GM12874 (cell line): ENCODE measurements at regions not wholly inside any gene's neighbourhood (a gene's known extent, or its start where the extent isn't known, plus 50 kb on each side); places are given as distances from the start of the nearest gene placed in this dataset.

Source experiments
- TF ChIP-seq, protein P1 (sequence below): IDR thresholded peaks from 2 replicates; pipeline ENCODE4 v1.5.1; 2011; ENCODE audit warnings: low read depth, mild to moderate bottlenecking, control low read depth, low read length, moderate library complexity; ENCODE audit not compliant: insufficient read depth

DNA sequence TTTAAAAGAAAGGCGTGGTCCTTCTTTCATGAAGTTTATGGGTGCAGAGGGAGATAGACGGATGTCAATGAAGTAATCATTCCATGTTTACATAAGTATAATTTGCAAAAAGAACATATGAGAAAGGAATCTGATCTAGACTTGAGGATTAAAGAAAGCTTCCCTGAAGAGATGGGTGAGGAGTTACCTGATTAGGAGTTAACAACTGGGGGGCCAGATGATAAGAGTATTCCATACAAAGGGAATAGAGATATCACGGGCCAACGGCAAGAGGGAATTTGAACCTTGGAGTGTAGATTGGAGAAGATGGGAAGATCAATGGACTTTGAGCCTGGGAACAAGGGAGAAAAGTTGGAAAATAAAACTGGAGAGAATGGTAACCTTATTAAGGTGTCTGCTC, 1959.9 kb upstream of the WWC1 start:
- TF ChIP-seq, protein P1, sequence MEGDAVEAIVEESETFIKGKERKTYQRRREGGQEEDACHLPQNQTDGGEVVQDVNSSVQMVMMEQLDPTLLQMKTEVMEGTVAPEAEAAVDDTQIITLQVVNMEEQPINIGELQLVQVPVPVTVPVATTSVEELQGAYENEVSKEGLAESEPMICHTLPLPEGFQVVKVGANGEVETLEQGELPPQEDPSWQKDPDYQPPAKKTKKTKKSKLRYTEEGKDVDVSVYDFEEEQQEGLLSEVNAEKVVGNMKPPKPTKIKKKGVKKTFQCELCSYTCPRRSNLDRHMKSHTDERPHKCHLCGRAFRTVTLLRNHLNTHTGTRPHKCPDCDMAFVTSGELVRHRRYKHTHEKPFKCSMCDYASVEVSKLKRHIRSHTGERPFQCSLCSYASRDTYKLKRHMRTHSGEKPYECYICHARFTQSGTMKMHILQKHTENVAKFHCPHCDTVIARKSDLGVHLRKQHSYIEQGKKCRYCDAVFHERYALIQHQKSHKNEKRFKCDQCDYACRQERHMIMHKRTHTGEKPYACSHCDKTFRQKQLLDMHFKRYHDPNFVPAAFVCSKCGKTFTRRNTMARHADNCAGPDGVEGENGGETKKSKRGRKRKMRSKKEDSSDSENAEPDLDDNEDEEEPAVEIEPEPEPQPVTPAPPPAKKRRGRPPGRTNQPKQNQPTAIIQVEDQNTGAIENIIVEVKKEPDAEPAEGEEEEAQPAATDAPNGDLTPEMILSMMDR = no peak

DNA sequence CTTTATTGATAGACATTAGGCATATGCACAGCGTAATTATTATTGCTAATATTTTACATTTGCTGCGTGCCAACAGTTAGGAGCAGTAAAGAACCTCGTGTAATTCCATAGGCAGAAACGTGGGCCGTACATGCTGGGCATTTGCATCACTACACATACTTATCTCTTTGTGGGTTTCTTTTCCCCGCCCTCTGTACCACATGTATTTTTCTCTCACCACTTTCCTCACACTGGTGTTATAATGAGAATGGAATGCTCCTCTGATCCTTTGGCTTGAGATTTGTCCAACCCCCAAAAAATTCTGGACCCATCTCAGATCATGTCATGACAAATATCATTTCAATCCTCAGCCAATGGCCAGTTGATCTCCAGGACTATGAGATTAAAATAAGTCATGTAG, 1952.6 kb upstream of the WWC1 start:
- TF ChIP-seq, protein P1 = no peak

DNA sequence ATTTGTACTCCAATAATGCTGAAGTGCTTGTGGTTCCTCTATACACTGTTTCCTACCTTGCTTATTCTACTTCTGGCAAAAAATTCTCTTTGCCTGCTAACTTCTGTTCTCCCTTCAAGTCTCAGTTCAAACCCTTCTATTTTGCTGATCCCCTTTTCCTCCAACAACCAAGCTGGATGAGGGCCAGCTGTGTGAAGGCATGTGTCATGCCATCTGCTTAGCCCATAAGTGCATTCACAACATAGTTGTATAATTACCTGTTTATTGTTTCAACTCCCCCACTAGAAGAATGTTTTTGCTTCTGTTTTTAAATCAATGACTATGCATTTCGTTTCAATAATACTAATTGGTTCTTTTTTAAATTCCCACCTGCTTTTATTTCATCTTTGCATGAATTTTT, 1951.4 kb upstream of the WWC1 start:
- TF ChIP-seq, protein P1 = no peak

DNA sequence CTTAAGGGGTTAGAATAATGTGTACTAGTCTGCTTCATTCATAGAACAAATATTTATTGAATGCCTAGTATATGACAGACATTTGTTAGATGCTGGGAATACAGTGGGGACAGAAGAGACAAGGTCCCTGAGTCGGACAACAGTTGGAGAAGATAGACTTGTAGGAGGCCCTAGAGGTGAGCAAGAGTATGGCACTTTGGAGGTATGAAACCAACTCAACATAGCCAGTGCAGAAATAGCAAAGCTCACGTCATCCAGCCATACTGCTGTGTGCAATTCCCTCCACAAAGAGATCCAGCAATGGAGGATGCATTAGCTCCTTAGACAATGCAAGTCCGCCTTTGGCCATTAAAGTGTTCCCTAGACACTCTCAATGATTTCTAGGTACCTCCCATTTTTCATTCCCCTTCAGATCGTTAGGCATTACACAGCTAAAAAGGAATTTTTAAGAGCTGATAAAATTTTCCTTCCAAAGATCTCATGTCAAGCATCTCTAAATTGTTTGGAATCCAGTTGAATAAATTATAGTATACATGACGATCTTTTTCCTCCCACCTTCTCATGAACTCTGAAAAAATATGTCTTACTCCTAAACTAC, 1949.6 kb upstream of the WWC1 start:
- TF ChIP-seq, protein P1 = peak; percentile 12; the same call in 1 of the 2 replicates

DNA sequence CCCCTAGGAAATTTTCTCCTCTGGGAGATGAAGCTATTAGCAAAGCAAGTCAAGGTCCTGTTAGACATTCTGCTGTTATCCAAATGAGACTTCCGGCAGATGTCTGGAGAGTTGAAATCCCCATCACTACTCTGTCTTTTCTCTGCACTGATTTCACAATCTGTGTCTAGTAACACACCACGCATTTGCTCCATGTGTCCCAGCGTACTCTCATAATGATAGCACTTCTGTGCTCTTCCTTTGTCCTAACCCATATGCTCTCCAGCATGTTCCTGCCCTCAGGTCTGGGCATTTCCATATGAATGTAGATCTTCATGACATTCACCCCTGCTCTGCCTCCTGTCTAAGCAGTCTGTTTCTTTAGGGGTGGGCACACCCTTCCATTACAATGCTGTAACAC, 1949.0 kb upstream of the WWC1 start:
- TF ChIP-seq, protein P1 = no peak

DNA sequence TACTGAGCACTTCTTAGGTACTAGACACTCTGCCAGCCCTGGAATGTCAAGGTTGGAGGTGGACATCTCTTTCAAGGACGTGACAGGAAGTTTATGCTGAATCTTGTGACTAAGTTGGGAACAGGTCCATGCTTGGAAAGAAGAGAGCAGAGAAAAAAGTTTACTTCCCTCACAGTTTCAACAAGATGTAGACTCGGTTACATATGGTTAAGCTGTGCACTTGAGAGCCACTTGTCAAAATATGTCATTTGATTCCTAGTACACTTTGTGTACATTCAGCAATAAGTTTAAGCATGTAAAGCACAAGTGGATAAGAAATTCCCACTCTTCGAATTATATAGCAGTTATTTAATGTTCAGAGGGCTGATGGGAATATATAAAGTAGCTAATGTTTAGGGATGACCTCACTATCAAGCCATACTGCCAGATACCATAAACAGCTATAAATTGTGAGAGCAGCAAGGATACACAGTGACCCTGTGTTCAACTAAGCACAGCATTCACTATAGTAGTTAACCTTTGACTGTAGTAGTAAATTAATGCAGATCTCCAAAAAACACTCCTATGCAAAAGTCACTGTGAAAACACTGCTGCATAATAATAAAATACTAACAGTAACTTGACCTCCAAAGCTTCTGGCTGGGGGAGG, 1944.6 kb upstream of the WWC1 start:
- TF ChIP-seq, protein P1 = no peak

DNA sequence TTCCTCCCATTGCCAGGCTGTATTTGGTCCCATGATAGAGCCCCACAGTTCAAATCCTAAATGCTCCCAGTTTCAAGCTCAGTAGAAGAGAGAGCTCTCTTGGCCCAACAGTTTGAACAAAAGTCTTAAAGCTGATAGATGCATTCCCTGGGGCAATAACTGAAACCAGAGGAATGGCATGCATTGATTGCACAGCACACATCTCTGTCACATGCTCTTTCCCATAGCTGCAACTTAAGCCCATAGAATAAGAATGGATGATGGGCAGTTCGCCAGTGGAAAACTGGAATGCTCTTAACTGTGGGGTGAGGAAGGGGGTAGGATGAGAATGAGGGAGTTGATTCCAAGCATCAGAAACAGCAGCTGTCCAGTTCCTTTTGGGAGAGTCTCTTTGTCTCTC, 1942.4 kb upstream of the WWC1 start:
- TF ChIP-seq, protein P1 = no peak
